Glomerular endothelial cell (primary cell): ENCODE measurements at regions not wholly inside any gene's neighbourhood (a gene's known extent, or its start where the extent isn't known, plus 50 kb on each side); places are given as distances from the start of the nearest gene placed in this dataset.

Experiments used
- DNase-seq: peaks from one replicate; pipeline ENCODE4 v3.0.0-alpha.2; 2011; ENCODE audit warnings: low read depth, low spot score; ENCODE audit errors: extremely low read depth

- no peak for DNase-seq
Observed at GRCh38 chr16:73337373-73338296, 289.7 kb upstream of the ZFHX3 start.

- DNase-seq = no peak
Observed at GRCh38 chr16:73329358-73330286, 281.7 kb upstream of the ZFHX3 start.

GRCh38 chr16:73326770-73327470 is 279.0 kb upstream of the ZFHX3 start:
- DNase-seq = no peak

- no peak for DNase-seq
Observed at GRCh38 chr16:73326221-73326620, 278.3 kb upstream of the ZFHX3 start.

GRCh38 chr16:73323880-73324279 is 276.0 kb upstream of the ZFHX3 start:
- DNase-seq = no peak

GRCh38 chr16:73322856-73323255 is 274.9 kb upstream of the ZFHX3 start:
- no peak for DNase-seq

GRCh38 chr16:73321853-73322252 is 273.9 kb upstream of the ZFHX3 start:
- no peak for DNase-seq

- no peak for DNase-seq
Observed at GRCh38 chr16:73319737-73320136, 271.8 kb upstream of the ZFHX3 start.

GRCh38 chr16:73319261-73319660 is 271.3 kb upstream of the ZFHX3 start:
- no peak for DNase-seq

GRCh38 chr16:73317321-73317857 is 269.5 kb upstream of the ZFHX3 start:
- DNase-seq = no peak

GRCh38 chr16:73315645-73316044 is 267.7 kb upstream of the ZFHX3 start:
- DNase-seq = no peak

GRCh38 chr16:73313950-73314349 is 266.0 kb upstream of the ZFHX3 start:
- no peak for DNase-seq

GRCh38 chr16:73311857-73312723 is 264.2 kb upstream of the ZFHX3 start:
- no peak for DNase-seq

- DNase-seq = no peak
Observed at GRCh38 chr16:73308771-73309170, 260.8 kb upstream of the ZFHX3 start.

- no peak for DNase-seq
Observed at GRCh38 chr16:73306901-73307413, 259.0 kb upstream of the ZFHX3 start.

GRCh38 chr16:73304008-73304774 is 256.3 kb upstream of the ZFHX3 start:
- DNase-seq = no peak

GRCh38 chr16:73302942-73303341 is 255.0 kb upstream of the ZFHX3 start:
- DNase-seq = no peak

- DNase-seq = no peak
Observed at GRCh38 chr16:73301984-73302383, 254.1 kb upstream of the ZFHX3 start.

- no peak for DNase-seq
Observed at GRCh38 chr16:73299346-73299745, 251.4 kb upstream of the ZFHX3 start.
